Type B pancreatic cell (in vitro differentiated cells): ENCODE measurements at regions not wholly inside any gene's neighbourhood (a gene's known extent, or its start where the extent isn't known, plus 50 kb on each side); places are given as distances from the start of the nearest gene placed in this dataset.

Experiments used
- DNase-seq: peaks from one replicate; pipeline ENCODE4 v3.0.0; 2021; ENCODE audit warnings: mixed read lengths; ENCODE audit not compliant: unreplicated experiment; ENCODE audit errors: extremely low spot score
- H3K27ac Mint-ChIP-seq: 2 replicates; pipeline ENCODE4 v1.8.0; 2021; ENCODE audit warnings: mild to moderate bottlenecking, mixed read lengths
- H3K27me3 Mint-ChIP-seq: 2 replicates; pipeline ENCODE4 v1.8.0; 2021; ENCODE audit warnings: mixed read lengths
- H3K36me3 Mint-ChIP-seq: 2 replicates; pipeline ENCODE4 v1.8.0; 2021; ENCODE audit warnings: mixed read lengths
- H3K4me1 Mint-ChIP-seq: one replicate; pipeline ENCODE4 v1.8.0; 2021; ENCODE audit warnings: mixed read lengths; ENCODE audit not compliant: unreplicated experiment
- H3K4me3 Mint-ChIP-seq: 2 replicates; pipeline ENCODE4 v1.8.0; 2021; ENCODE audit warnings: mild to moderate bottlenecking, mixed read lengths
- H3K9me3 Mint-ChIP-seq: 2 replicates; pipeline ENCODE4 v1.8.0; 2021; ENCODE audit warnings: mixed read lengths
- CTCF ChIP-seq: fragments of 200-600 bp; sonication (generic); conservative IDR thresholded peaks from 2 replicates; pipeline ENCODE4 v1.5.0; 2021; ENCODE audit warnings: antibody characterized with exemption, mild to moderate bottlenecking

- Mint-ChIP-seq H3K9me3 (no peaks in the 10 kb centered on the region), H3K4me1 (no peaks in the 10 kb centered on the region), H3K36me3 (no peaks in the 10 kb centered on the region), H3K27me3 (no peaks in the 10 kb centered on the region), H3K27ac (no peak overlapping the region), H3K4me3 (no peak overlapping the region)
- TF ChIP-seq CTCF: no peak
- no peak for DNase-seq
These were observed 1023.5 kb downstream of the PCDH17 start for GRCh38 chr13:58655086-58655485.

- Mint-ChIP-seq H3K9me3 (no peaks in the 10 kb centered on the region), H3K4me3 (no peak overlapping the region), H3K27me3 (no peaks in the 10 kb centered on the region), H3K4me1 (no peaks in the 10 kb centered on the region), H3K27ac (no peak overlapping the region), H3K36me3 (no peaks in the 10 kb centered on the region)
- DNase-seq: no peak
- no peak for TF ChIP-seq CTCF
These were observed 1029.3 kb downstream of the PCDH17 start for GRCh38 chr13:58660826-58661225.

GRCh38 chr13:58666331-58666730 lies 1034.8 kb downstream of the PCDH17 start:
- Mint-ChIP-seq H3K27me3 (no peaks in the 10 kb centered on the region), H3K4me1 (no peaks in the 10 kb centered on the region), H3K27ac (no peak overlapping the region), H3K36me3 (no peaks in the 10 kb centered on the region), H3K4me3 (no peak overlapping the region), H3K9me3 (no peaks in the 10 kb centered on the region)
- TF ChIP-seq CTCF: no peak
- no peak for DNase-seq

GRCh38 chr13:58667096-58667495 lies 1035.6 kb downstream of the PCDH17 start:
- no peak for DNase-seq
- no peak for TF ChIP-seq CTCF
- Mint-ChIP-seq H3K4me3 (no peak overlapping the region), H3K27me3 (no peaks in the 10 kb centered on the region), H3K36me3 (no peaks in the 10 kb centered on the region), H3K4me1 (no peaks in the 10 kb centered on the region), H3K9me3 (no peaks in the 10 kb centered on the region), H3K27ac (no peak overlapping the region)

- H3K36me3 Mint-ChIP-seq: no peaks in the 10 kb centered on the region
- no peak overlapping the region for H3K27ac Mint-ChIP-seq
- no peaks in the 10 kb centered on the region for H3K27me3 Mint-ChIP-seq
- DNase-seq: no peak
- no peak overlapping the region for H3K4me3 Mint-ChIP-seq
- TF ChIP-seq CTCF: no peak
- H3K4me1 Mint-ChIP-seq: no peaks in the 10 kb centered on the region
- peaks cover 5% of the 10 kb centered on the region for H3K9me3 Mint-ChIP-seq
These were observed 1048.6 kb downstream of the PCDH17 start for GRCh38 chr13:58680115-58680514.

- no peaks in the 10 kb centered on the region for H3K36me3 Mint-ChIP-seq
- no peak overlapping the region for H3K27ac Mint-ChIP-seq
These were observed 1051.1 kb downstream of the PCDH17 start for GRCh38 chr13:58682616-58683015.

More at GRCh38 chr13:58682616-58683015, 1051.1 kb downstream of the PCDH17 start:
- H3K27me3 Mint-ChIP-seq: no peaks in the 10 kb centered on the region
- H3K9me3 Mint-ChIP-seq: peaks cover 8% of the 10 kb centered on the region
- H3K4me1 Mint-ChIP-seq: no peaks in the 10 kb centered on the region
- DNase-seq: no peak
- H3K4me3 Mint-ChIP-seq: no peak overlapping the region
- no peak for TF ChIP-seq CTCF
